ENCODE measurements at regions not wholly inside any gene's neighbourhood (a gene's known extent, or its start where the extent isn't known, plus 50 kb on each side); places are given as distances from the start of the nearest gene placed in this dataset.

DNA sequence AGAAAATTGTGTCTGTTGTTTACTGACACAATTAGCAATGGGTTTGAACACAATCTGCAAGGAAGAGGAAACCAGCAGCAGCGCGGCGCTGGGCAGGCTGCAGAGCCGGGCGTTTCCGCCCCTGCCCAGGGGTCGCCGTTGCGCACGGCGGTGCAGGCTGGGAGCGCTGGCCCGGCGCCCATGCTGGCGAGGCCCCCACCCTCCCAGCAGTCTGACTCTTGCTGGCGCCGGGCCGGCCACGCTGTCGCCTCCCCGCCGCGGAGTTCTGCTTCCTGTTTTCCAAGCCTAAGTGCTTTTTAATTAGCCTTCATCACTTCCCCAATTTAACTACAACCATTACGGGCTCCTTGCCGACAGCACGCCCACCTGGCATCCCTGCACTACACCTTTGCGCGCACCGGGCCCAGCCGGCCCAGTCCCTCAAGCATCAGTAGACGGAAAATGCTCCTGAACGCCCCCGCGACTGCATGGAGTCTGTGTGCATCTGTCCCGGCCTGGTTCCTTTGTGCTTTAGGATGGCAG is 212.1 kb downstream of the GXYLT1 start:
- DNase-seq (ENCODE audit: low read depth, low spot score): peak; percentile 71

DNA sequence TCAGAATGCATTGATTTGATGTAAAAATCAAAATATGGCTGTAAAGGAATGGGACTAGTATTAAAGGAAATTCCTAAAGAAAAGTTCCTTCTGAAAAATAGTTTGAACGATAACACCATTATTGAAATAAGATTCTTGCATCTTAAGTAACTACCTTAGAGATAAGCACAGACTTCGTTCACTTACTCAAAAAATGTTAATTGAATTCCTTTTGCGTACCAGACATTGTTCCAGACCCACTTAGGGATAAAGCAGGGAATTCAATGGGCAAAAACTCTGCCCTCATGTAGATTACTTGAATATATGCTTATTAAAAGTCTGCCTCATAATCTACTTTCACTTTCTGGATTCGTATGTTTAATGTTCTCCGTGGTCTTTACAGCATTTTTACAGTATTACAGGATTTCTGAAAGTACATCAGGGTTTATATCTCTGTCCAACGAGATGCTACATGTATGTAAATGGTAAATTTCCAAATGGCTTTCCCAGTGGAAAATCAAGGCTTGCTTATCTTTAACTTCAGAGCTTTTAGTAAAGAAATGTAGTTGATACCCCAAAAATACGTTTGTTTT is 213.7 kb downstream of the GXYLT1 start:
- no peak for DNase-seq (ENCODE audit: low read depth, low spot score)

DNA sequence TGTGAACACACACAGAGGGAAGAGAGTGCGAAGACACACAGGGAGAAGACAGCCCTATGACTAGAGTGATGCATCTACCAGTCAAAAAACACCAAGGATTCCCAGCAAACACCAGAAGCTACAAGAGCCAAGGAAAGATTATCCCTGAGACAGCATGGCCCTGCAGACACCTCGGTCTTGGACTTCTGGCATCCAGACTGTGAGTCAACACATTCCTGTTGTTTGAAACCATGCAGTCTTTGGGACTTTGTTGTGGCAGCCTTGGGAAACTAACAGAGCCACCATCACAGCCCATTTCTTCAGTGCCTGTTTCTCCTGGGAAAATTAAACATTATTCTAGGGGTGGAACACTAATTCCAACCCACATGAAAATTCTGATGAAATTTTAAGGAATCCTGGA is 220.6 kb downstream of the GXYLT1 start:
- no peak for DNase-seq (ENCODE audit: low read depth, low spot score)

DNA sequence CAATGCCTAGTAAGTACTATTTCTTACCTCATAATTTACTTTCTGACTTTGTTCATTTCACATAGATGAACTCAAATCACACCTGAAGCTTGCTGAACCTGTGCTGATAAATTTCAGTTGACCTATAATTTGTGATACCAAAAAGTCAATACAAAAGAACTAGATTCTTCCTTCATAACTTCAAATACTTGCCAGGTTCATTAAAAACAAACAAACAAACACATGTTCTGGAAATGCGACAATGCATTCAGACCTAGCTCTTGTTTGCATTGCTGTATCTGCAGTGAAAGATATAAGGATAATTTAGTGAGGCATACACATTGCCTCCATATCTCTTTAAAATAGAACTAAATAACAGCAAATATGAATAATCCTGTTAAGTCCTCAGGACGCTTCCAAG is 221.3 kb downstream of the GXYLT1 start:
- DNase-seq (ENCODE audit: low read depth, low spot score): no peak

DNA sequence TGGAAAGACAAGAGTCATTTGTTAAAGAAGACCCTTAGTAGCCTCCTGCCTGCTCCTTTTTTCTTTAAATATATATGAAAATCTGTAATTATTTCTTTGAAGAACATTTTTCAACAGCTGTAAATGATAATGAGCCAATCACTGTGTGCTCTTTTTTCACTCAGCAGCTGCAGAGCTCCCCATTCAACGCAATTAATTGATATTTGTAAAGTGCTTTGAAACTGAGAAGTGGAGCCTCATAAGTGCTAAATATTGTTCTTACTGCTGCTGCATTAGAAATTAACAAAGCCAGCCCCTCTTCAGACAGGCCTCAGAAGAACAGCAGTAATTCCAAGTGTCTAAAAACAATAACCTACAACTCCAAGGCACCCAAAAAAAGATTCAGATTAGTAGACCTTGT is 224.3 kb downstream of the GXYLT1 start:
- DNase-seq (ENCODE audit: low read depth, low spot score): no peak

DNA sequence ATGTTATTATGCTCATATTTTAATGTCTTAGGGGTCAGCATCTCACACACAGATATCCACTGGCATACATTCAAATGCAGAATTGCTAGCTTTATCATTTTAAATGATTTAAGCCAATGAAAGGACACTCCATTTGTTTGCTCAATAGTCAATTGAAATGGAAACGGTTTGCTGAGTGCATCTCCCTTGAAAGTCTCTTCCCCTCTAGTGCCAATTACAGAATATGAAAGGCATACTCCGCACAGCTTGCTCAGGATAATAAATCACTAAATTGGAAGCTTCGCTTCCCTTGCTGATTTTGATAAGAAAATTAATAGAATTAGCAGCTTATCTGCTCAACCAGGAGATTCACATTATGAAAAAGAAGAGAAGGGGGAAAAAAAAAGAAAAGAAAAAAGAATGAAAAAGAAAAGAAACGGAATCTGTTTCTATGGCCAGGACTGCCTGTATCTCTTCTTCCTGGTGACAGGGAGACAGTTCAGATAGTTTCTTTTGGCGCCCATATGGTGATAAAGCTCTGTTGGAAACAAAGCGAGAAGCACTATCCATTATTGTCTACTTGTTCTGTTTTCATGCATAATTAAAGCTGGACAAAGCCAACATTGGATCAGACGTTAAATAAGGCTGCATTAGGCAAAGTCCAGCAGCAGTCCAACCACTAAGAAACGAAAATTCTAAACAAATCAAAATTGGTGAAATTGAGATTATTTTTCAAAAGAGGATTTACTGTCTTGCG is 225.0 kb downstream of the GXYLT1 start:
- DNase-seq (ENCODE audit: low read depth, low spot score): no peak

DNA sequence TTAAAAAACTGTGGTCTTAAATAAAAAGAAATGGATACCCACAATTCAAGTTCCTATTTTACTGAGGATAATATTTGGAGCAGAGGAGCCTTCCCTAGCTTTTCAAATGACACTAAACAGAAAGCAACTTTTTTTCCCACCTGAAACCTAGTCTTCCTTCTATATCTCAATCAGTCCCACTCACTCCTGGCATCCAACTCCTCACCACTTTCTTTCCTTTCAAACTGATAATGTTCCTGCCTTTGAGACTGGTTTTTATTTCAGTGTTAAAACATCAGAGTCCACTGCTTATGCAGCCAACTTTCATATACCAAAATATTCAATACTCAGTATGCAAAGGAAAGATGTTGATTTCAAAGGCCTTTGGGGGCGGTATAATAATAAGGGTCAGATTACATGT is 225.6 kb downstream of the GXYLT1 start:
- DNase-seq (ENCODE audit: low read depth, low spot score): no peak

DNA sequence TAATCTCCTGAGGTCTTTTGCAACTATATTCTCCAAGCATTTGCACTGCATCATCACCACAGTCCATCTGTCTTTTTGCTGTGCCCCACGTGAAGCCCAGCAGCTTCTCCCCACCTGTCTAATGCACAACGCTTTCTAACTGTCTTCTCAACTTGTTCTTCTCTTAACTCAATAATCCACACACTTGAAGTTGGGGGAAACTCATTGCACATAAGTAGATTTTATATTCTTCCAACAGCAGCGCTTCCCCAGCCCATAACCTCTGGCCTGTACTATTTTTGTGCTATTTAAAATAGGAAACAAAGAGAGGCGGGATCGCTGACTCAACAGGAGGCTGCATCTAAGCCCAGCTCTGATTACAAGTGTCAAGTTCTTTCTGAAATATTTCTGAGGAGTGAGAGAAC is 226.7 kb downstream of the GXYLT1 start:
- peak; percentile 26 for DNase-seq (ENCODE audit: low read depth, low spot score)

DNA sequence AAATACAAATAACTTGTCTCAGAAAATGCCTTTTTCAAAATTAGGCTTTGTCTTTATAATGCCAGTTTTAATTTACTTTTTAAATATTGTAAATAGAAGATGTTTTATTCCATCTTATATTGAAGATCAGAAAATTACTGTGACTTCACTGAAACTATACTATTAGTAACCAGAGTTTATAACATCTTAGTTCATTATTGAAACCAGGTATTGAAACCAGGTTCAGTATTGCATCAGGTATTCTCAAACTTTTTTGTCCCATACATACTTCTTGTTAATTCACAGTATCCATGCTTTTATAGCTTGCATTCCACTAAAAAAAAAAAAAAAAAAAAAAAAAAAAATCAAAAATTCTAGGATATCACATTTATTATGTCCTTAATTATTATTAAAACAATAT is 227.5 kb downstream of the GXYLT1 start:
- DNase-seq (ENCODE audit: low read depth, low spot score): no peak

DNA sequence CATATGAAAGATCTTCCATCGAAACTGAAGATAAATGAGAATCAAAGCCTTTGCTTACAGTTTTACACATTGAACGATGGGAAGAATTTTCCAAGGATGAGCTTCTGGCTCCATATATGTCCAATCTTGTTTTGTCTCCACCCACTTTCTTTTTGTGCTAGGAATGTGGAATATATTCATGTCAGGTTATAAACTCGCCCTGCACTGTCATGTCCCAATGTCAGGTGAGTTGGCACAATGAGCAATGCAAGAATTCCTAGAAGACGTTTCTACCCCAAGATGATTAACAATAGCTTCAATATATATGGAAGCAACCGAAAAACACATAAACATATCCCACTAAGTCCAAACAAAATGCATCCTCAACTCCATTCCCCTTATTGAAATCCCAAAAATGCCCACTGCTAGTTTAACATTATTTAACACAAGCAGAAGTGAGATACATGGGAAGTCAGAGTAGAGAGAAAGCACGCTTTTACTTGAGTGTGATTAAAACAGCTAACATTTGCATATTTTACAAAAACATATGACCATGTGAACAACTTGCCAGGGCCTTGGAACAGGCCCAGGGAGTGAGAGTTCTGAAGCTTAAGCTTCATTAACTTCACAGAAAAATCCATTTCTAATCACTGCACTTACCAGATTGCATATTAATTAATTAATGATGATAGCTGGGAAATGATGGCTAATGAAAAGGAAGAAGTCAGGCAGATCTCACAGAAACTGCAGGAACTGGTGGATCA is 233.9 kb downstream of the GXYLT1 start:
- DNase-seq (ENCODE audit: low read depth, low spot score): peak; percentile 20

DNA sequence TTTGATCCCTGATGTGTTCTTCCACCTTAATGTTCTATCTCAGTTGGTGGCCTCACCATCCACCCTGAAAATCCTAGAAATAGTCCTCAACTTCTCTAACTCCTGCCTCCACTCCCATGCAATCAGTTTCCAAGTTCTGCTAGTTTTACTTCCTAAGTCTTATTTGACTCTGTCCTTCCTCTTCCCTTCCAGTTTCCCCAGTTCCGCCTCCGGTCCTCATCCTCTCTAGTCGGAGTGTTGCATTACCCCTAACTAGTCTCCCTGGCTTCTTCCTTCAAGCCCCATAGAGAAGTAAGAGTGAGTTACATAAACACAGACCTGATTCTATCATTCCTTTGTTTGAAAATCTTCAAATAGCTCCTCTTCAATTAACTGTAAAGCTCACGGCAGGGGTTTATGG is 236.5 kb downstream of the GXYLT1 start:
- no peak for DNase-seq (ENCODE audit: low read depth, low spot score)

DNA sequence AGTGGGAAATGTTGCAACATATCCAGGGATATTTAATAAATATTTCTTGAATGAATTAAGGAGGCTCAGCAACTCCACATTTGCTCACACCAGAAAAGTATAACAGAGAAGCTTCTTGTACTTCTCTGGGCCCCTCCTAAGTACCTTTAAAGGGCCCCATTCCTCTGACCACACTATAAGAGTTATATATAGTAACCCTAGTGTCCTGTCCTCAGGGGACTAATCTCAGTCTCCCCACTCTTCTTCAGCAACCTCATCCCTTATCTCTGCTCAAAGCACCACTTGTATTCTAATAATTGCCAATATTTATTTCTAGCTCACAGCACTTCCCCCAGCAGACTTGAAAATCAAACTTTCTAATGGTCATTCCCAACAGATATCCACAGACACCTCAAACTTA is 237.1 kb downstream of the GXYLT1 start:
- no peak for DNase-seq (ENCODE audit: low read depth, low spot score)

DNA sequence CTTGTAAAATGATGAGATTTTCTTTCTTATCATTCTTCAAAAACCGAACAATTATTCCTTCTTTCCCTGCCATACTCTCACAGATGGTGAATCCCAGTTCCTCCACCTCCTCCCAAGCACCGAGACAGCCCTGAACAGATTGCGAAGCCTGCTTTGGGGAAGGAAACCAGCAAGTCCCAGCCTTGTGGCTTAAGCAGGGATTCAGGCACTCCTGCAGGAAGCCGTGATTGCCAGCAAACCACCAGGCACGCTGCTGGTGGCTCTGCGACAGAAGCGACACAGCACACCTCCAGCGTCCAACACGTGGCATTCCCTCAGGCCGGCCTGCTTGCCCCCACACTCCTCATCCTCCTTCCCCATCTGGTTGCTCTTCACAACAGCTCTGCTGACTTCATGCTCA is 237.7 kb downstream of the GXYLT1 start:
- no peak for DNase-seq (ENCODE audit: low read depth, low spot score)

DNA sequence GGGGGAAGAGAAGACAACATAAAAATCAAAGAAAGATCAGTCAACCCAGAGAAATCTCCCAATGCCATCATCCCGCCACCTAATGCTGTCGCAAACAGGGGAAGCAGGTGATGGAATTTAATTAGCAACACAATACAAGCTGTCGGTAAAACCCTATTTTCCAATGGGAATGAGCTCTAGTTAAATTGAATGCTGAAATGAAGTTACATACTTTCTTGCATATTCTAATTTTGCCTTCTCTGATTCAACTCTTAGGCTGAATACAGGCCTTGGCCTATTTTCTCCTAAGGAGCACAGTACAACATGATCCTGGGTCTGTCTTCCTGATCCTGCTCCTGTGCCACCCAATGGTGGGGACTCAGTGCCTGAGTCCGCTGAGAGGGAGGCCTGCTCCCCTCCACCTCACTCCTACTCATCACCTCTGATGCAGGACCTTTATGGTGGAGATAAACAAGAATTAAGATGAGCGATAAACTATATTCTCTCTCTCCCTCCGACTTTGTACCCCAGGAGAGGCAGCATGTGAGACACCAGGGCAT is 238.8 kb downstream of the GXYLT1 start:
- DNase-seq (ENCODE audit: low read depth, low spot score): no peak

DNA sequence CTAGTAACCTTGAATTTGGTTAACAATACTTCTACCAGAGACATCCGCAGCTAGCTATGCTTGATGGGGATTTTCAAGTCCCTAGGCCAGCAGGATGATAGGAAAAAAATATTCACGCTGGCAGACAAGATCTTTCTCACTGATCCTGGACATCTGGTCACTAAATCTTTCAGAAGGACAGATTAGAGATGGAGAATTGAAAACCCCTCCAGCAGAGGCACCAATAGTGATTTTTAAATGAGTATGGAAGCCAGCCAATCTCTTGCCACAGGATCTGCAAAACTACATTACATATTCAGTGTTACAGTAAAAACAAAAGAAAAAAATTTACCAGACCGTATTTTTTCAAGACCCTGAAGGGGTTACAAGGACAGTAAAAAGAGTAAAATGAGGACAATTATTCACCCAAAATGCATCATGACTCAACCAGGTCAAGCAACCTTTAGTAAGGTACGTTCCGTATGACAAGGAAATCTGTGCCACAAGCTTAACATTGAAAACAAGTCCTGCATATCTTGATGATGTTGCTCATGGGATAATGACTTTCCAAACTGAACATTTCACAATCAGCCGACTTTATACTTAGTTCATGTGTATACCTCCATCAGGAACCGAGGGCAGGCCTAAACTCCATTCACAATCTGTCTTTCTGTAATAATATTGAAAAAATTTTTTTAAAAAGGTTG is 239.5 kb downstream of the GXYLT1 start:
- DNase-seq (ENCODE audit: low read depth, low spot score): no peak

DNA sequence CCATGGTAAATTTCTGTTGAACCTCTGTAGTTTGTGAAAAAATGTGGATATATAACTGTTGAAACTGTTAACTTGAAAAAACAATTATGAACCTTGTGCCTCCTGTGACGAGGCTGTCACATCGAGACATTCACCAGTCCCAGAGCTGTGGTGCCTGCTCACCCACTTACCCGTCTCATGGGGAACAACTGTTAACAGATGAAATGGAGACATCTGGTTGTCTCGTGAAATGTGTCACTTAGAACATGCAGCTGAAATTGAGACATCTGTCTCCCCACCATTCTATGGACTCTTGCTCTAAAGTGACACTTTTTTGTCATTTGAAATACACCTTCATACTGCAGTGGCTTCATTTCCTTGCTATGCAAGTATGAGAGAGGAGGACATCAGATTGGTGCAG is 240.6 kb downstream of the GXYLT1 start:
- DNase-seq (ENCODE audit: low read depth, low spot score): no peak

DNA sequence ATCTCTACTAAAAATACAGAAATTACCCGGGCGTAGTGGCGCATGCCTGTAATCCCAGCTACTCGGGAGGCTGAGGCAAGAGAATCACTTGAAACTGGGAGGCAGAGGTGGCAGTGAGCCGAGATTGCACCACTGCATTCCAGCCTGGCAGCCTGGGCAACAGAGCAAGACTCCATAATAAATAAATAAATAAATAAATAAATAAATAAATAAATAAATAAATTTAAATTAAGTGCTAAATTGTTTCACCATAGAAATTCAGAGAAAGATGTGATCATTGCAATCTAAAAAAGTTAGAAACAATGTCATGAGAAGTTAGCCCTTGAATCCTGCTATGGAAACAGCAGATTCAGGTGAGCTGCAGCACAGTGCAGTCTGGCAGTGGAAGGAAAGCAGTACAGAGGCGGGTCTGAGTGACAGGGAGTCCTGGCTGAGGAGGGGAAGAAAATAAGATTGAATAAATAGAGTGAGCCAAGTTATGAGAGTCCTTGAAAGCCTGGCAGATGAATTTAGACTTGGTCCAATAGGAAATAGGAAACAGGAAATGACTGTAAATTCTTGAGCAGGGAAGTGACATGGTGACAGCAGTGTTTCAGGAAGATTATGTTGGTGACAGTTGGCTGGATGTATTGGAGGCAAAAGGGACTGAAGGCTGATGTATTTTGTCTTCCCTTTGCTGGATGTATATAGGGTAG is 241.5 kb downstream of the GXYLT1 start:
- DNase-seq (ENCODE audit: low read depth, low spot score): no peak

DNA sequence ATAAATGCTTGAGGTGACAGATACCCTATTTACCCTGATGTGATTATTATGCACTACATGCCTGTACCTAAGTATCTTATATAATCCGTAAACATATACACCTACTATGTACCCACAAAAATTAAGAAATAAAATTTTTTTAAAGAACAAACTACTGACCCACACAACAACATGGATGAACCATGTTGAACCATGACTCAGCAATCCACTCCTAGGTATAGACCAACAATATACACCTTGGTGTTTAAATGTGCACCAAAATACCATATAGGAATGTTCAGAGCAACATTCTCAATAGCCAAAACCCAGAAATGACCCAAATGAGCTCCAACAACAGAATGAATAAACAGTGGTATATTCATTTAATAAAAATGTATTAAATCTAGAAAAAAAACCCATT is 245.1 kb downstream of the GXYLT1 start:
- no peak for DNase-seq (ENCODE audit: low read depth, low spot score)

DNA sequence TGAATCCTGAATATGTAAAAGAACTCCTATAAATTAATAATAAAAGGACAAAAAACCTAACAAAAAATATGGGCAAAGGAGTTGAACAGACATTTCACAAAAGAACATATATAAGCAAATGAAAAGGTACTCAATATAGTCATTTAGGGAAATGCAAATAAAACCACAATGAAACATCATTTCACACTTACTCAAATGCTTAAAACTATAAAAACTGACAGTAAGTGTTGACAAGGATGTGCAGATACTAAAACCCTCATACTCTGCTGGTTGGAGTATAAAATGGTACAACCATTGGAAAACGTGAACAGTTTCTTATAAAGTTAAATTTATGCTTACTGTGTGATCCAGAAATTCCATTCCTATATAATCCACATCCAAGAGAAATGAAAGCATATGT is 247.1 kb downstream of the GXYLT1 start:
- no peak for DNase-seq (ENCODE audit: low read depth, low spot score)

DNA sequence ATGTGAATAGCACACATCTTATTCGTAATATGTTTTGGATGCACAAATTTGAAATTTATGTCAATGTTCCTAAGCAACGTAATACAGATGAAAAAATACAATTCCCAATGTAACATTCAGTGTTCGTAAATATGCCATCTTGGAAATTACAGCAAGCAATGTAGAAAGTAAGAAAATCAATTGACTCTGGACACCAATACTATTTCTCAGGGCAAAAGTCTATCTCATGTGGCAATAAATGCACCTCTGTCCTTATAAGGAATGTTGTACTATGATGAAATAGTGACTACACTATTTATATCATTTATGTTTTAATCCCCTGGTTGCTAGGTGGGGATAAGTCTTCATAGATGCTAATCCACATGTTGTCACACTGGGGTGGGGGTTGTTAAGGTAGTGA is 251.2 kb downstream of the GXYLT1 start:
- no peak for DNase-seq (ENCODE audit: low read depth, low spot score)

DNA sequence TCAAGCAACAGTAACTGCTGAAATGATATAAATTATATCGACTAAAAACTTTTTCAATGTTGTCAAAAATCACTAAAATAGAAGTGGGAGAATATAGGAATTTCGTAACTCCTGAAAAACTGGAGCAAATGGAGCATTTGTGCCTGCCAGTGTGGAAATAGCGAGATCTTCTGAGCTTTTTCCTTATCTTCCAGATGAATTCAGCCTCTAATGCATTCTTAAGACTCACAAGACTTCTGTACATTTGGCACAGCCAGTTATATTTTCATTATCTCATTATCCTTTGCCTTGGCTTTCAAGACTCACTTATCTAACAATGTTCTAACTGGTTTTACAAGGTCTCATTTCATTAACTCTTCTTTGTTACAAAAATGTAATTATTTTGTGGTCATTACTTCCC is 252.4 kb downstream of the GXYLT1 start:
- no peak for DNase-seq (ENCODE audit: low read depth, low spot score)

Data from astrocyte of the hippocampus (primary cell).